SK-N-SH (cell line): ENCODE measurements at regions not wholly inside any gene's neighbourhood (a gene's known extent, or its start where the extent isn't known, plus 50 kb on each side); places are given as distances from the start of the nearest gene placed in this dataset.

ENCODE experiments used
- EZH2phosphoT487 ChIP-seq: fragments of 200-600 bp; sonication (generic); IDR thresholded peaks from 2 replicates; pipeline ENCODE4 v1.6.1; 2017; ENCODE audit warnings: low read depth, mixed run types, mild to moderate bottlenecking, antibody characterized with exemption, moderate library complexity, borderline replicate concordance
- GATA2 ChIP-seq: sonication (generic); formaldehyde crosslinking; IDR thresholded peaks from 2 replicates; pipeline ENCODE4 v1.5.0; 2020; ENCODE audit warnings: mild to moderate bottlenecking, missing genetic modification reagents
- NRF1 ChIP-seq: IDR thresholded peaks from 2 replicates; pipeline ENCODE4 v1.6.1; 2012; ENCODE audit warnings: low read depth, mild to moderate bottlenecking, low read length
- TAF1 ChIP-seq: IDR thresholded peaks from 2 replicates; pipeline ENCODE4 v1.6.1; 2012; ENCODE audit warnings: low read depth, mild to moderate bottlenecking, low read length, moderate library complexity, borderline replicate concordance
- TF ChIP-seq, protein P1 (sequence below): fragments of 200-600 bp; sonication (generic); IDR thresholded peaks from 2 replicates; pipeline ENCODE4 v1.6.1; 2017; ENCODE audit warnings: antibody characterized with exemption, mild to moderate bottlenecking, moderate library complexity

DNA sequence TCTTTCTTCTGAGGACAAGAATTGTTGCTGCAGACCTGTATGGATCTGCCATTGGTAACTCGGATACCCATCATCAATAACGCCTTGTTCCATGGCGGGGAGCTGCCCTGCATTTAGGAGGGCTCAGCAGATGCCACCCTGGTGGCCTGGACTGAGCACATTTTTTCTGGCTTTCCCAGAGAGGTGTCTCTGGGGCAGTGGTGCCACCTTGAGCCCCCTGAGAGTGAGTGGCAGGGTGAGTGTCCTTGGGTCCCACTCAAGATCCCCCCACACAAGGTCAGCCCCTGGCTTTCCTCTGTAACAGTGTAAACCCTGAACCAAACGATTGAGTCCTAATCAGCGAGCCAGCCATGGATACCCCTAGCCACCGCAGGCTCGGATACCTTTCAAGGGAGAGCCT lies 258.6 kb downstream of the GLRX3 start:
- TF ChIP-seq, protein P1, sequence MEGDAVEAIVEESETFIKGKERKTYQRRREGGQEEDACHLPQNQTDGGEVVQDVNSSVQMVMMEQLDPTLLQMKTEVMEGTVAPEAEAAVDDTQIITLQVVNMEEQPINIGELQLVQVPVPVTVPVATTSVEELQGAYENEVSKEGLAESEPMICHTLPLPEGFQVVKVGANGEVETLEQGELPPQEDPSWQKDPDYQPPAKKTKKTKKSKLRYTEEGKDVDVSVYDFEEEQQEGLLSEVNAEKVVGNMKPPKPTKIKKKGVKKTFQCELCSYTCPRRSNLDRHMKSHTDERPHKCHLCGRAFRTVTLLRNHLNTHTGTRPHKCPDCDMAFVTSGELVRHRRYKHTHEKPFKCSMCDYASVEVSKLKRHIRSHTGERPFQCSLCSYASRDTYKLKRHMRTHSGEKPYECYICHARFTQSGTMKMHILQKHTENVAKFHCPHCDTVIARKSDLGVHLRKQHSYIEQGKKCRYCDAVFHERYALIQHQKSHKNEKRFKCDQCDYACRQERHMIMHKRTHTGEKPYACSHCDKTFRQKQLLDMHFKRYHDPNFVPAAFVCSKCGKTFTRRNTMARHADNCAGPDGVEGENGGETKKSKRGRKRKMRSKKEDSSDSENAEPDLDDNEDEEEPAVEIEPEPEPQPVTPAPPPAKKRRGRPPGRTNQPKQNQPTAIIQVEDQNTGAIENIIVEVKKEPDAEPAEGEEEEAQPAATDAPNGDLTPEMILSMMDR, result no peak
- TF ChIP-seq GATA2 (CRISPR knock-in tag) (no peak), TAF1 (no peak), EZH2phosphoT487 (no peak), NRF1 (no peak)
